Neural cell (in vitro differentiated cells): ENCODE measurements at regions not wholly inside any gene's neighbourhood (a gene's known extent, or its start where the extent isn't known, plus 50 kb on each side); places are given as distances from the start of the nearest gene placed in this dataset.

ENCODE experiments used
- CTCF ChIP-seq: fragments of 450-650 bp; IDR thresholded peaks from 2 replicates; pipeline ENCODE4 v1.5.1; 2014; ENCODE audit warnings: antibody characterized with exemption, mild to moderate bottlenecking, moderate library complexity; ENCODE audit not compliant: poor library complexity, severe bottlenecking
- EZH2 ChIP-seq: fragments of 200-600, 300-800 bp; shearing (Covaris generic), sonication (generic); IDR thresholded peaks from 2 replicates; pipeline ENCODE4 v1.6.1; 2014; ENCODE audit warnings: antibody characterized with exemption, low read length, borderline replicate concordance, mild to moderate bottlenecking; ENCODE audit not compliant: insufficient read depth, poor library complexity, severe bottlenecking
- MXI1 ChIP-seq: fragments of 450-650 bp; conservative IDR thresholded peaks from 2 replicates; pipeline ENCODE4 v1.6.1; 2014; ENCODE audit warnings: antibody characterized with exemption, mild to moderate bottlenecking; ENCODE audit not compliant: poor library complexity, severe bottlenecking

GRCh38 chr10:78318305-78318704 is 284.6 kb downstream of the RPS24 start:
- TF ChIP-seq CTCF (no peak), MXI1 (no peak), EZH2 (no peak)
